ENCODE measurements at regions not wholly inside any gene's neighbourhood (a gene's known extent, or its start where the extent isn't known, plus 50 kb on each side); places are given as distances from the start of the nearest gene placed in this dataset.

- DNase-seq, result no peak
Observed at GRCh38 chr1:185495898-185496297, 178.9 kb upstream of the IVNS1ABP start.

GRCh38 chr1:185495007-185495406, 178.0 kb upstream of the IVNS1ABP start:
- no peak for DNase-seq

DNA sequence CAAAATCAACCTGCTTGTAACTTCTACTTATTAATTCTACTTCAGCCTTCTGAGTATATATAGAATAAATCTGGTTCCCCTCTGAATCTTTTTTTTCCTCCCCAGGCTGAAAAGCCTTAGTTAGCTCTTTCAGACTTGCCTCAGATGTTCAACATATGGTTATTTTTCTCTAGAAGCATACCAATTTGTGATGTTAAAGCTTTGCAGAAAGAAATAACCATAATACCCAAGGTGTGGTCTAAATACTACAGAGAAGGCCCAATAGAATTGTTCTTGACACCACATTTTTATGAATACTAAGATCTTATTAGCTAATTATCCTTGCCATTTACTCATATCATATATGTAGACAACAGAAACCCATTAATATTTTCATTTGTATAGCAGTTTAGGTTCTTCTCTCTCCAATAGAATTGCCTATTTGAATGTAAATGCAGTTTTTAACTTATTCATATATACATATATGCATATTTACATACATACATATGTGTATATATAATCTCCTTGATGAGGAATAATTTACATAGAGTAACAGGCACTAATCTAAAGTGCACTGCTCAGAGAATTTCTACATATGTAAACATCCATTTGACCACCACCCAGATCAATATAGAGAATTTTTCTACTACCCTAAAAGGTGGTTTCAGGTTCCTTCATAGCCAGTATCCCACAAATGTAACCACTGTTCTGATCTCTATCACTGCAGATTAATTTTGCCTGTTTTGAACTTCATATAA, 175.2 kb upstream of the IVNS1ABP start:
- no peak for DNase-seq

DNA sequence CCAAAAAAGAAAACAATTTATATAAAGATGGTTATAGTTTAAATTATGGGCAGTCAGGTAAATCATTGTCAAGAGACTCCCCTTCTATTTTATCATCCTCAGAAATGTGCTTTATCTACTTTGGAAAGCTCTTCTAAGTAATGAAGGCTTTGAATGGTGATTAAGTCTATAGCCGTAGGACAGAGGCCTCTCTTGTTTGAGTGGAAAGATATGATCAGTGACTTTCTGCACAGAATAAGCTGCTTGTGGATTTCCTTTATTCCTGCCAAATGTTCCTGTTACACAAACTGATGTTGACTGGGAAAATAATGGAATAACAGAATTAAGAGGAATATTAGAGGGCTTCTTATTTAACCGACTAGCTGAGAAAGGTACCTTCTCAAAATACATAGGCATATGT, 174.6 kb upstream of the IVNS1ABP start:
- no peak for DNase-seq

- DNase-seq, result no peak
Observed at GRCh38 chr1:185490924-185491323, 173.9 kb upstream of the IVNS1ABP start.

DNA sequence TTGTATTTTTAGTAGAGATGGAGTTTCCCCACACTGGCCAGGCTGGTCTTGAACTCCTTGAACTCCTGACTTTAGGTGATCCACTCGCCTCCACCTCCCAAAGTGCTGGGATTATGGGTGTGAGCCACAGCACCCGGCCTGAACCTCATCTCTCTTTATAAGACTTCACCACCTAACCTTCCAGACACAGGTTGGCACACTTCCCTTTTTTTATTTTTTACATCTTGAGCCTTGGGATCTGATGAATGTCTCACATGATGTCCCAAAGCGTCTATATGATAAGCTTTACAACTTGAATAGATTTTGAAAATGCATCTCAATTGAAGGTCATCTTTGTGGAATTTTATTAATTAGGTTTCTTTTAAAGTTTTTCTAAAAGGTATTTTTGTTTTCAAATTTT, 172.4 kb upstream of the IVNS1ABP start:
- DNase-seq, result no peak

- DNase-seq, result no peak
Observed at GRCh38 chr1:185488808-185489207, 171.8 kb upstream of the IVNS1ABP start.

GRCh38 chr1:185487936-185488335, 170.9 kb upstream of the IVNS1ABP start:
- DNase-seq, result no peak

DNA sequence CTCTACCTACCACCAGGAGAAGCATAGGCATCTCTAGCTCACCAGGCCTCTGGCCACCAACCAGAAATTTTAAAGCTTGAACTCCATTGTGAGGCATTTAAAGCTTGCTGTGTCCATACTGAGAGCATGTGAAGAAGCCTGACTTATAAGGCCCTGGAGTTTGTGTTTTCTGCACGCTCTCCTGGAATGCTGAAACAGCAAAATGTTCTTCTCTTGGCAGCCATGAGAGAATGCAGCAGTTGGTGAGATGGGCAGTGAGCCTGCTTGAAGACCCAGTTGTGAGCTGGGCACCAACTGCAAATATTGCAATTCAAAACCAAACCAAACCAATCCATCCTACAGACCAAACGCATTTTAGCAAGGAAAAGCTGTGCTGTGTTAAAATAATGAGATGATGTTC, 170.0 kb upstream of the IVNS1ABP start:
- DNase-seq, result no peak

DNA sequence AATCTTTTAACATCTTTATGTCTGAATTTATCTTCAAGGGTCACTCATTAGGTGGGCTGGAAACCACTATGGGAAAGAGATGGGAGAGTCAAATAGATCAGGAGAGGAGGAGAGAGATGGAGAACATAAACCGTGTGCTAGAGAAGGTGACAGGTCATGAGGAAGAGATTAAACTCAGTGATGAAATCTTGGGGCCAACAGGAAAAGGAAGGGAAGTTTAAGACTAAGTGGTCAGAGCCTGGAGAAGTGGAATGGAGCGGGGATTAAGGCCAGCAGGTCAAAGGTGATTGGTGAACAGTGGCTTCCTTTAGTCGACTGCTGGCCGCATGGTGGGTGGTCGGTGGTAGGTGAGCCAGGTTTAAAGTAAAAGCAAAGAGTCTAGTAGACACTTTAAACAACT, 169.3 kb upstream of the IVNS1ABP start:
- DNase-seq, result no peak

DNA sequence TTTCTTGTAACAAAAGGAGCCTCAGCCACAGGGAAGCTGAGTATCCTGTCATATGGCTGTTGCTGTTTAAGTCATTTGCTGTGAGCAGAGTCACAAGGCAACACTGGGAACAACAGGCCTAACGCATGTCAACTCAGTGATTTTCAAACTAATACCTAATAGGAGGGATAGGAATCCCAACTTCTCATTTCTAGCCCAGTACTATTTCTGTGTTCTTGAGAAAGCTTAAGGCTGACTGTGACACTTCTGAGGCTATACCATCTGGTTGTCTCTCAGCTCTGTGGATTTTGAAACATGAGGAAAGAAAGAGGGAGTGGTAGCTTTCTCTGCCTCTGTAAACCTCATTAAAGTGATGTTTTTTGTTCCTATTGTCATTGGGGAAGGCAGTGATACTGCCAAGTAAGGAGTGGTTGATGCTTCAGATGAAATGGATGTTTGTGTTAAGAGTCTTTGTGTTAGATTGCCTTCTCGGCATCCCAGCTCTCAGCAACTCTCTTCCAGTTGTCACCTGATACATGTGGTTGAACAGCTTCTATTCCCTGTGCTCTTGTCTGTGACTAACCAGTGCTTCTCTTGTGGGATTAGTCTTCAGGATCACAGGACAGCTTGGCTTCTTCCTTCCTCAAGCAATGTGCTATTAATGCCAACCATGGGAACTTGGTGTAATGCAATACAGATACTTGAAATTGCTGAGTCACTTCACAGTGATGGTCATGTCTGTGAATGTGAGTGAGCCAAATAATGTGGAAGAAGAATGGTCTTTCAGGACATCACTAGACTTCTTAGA, 166.8 kb upstream of the IVNS1ABP start:
- DNase-seq, result peak; percentile 98

DNA sequence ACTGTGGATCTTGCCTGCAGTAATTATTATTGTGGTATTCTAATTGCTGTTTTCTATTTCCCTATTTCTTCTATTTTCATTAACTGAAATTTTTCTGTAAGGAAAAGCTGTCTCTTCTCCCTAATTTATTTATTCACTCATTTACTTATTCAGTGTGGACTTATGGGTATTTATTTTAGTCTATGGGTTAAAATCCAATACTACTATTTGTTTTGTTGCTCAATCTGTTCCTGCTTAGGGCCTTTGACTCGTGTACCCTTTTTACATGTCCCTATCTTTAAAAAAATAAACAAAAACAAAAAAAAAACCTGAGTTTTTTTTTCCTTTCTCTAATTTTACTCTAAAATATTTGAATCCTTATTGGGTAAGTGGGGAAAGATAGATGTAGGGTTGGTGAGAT, 166.2 kb upstream of the IVNS1ABP start:
- DNase-seq, result no peak

DNA sequence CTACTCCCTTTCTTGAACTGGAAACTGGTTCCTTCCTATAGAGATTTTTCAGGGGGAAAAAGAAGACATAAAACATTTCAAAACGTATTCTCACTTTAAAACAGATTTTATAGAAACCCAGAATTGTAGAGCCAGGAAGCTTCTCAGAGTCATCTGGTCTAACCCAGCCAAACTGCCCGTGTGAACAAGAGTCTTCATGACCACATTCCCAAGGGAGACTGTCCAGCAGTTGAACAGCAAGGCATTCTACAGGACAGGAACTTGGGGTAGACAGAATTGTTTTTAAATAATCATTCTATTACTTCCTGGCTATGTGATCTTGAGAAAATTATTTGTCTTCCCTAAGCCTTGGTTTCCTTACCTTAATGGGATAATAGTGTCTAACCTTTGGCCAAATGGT, 163.5 kb upstream of the IVNS1ABP start:
- DNase-seq, result no peak

DNA sequence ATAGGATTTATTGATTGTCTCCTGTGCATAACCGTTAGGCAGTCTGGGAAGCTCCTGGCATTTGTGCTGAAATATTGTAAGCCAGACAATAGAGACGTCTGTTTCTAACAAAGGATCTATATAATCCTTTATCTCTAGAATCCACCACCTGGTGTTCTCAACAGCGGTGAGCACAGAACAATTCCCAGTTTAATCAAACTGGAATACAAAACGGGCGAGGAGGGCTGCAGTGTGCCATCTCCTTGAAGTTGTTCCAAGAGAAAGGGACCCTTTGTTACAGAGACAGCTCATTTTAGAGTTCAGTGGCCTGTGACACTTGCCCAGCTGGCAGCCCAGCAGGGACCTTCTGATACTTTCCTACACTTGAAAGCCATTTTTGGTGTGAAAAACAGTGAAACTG, 162.8 kb upstream of the IVNS1ABP start:
- DNase-seq, result peak; percentile 45

GRCh38 chr1:185478877-185479276, 161.8 kb upstream of the IVNS1ABP start:
- no peak for DNase-seq

GRCh38 chr1:185477638-185478580, 160.9 kb upstream of the IVNS1ABP start:
- no peak for DNase-seq

- DNase-seq, result no peak
Observed at GRCh38 chr1:185474440-185475149, 157.6 kb upstream of the IVNS1ABP start.

DNA sequence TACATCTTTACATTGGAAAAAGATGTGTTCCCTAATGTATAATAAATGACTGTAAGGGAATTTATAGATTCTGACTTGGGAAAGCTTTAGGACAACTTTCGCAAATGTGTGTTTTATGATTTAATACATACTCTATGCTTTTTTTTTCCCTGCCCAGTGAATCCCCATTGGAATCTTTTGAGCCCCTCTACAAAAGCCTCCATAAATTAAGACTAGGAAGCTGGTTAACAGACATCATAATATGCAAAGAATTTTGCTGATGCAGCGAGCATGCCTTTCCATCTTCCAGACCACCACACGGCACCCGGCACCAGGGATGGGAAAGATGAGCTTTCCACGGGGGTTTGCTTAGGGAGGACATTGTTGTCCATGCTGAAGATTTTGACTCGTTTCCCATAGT, 156.1 kb upstream of the IVNS1ABP start:
- no peak for DNase-seq

- no peak for DNase-seq
Observed at GRCh38 chr1:185468626-185469025, 151.6 kb upstream of the IVNS1ABP start.

GRCh38 chr1:185467122-185467521, 150.1 kb upstream of the IVNS1ABP start:
- DNase-seq, result no peak

GRCh38 chr1:185464777-185465176, 147.7 kb upstream of the IVNS1ABP start:
- no peak for DNase-seq

DNA sequence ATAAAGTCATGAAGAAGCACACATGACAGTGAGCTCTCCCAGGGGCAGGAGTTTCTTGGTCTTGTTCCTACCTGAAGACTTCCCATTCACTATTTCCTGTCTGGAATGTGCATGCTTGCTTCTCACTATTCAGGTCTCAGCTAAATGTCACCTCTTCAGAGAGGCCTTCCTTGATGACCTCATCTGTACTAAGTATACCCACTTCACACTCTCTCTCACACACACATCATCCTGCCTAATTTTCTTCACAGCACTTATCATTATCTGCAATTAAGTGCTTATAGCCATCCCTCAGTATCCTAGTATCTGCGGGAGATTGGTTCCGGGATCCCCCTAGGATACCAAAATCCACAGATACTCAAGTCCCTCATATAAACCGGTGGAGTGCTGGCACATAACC, 146.4 kb upstream of the IVNS1ABP start:
- no peak for DNase-seq

DNA sequence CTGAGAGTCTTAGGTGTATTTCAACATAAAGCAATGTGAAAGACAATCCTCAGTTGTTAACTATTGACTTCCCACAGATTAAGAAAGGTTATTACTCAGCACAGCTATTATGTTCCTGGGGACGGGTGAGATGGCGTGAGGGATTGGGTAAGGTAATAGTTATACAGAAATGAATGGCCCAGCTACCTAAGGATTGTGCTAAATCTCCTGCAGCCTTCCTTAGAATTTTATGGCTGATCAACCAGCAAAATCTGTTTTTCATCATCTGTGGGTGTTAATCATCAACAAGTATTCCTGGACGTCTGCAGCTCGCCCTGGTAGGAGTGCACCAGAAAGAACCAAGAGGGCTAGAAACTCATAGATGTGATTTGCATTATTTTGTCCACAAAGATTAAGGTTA, 146.0 kb upstream of the IVNS1ABP start:
- no peak for DNase-seq
